NB4 (cell line): ENCODE measurements at regions not wholly inside any gene's neighbourhood (a gene's known extent, or its start where the extent isn't known, plus 50 kb on each side); places are given as distances from the start of the nearest gene placed in this dataset.

Source experiments
- DNase-seq: peaks from one replicate; pipeline ENCODE4 v3.0.0; 2010; ENCODE audit warnings: low read depth
- H3K4me3 ChIP-seq: one replicate; pipeline ENCODE4 v1.5.1; 2011; ENCODE audit warnings: mild to moderate bottlenecking, low read depth, low read length, moderate library complexity
- CTCF ChIP-seq: IDR thresholded peaks from one replicate; pipeline ENCODE4 v1.5.1; 2012; ENCODE audit warnings: low read depth, low read length
- MAX ChIP-seq: IDR thresholded peaks from 2 replicates; pipeline ENCODE4 v1.6.1; 2011; ENCODE audit warnings: low read depth, low read length
- MYC ChIP-seq: IDR thresholded peaks from 2 replicates; pipeline ENCODE4 v1.6.1; 2011; ENCODE audit warnings: low read depth, low read length
- POLR2A ChIP-seq: IDR thresholded peaks from 2 replicates; pipeline ENCODE4 v1.6.1; 2011; ENCODE audit warnings: mild to moderate bottlenecking; ENCODE audit not compliant: insufficient read length; ENCODE audit errors: extremely low read depth

- H3K4me3 ChIP-seq = no peak overlapping the region
- TF ChIP-seq MYC (no peak), CTCF (no peak)
- no peak for DNase-seq
Observed at GRCh38 chr1:87620807-87621206, 292.1 kb downstream of the LMO4 start.

- TF ChIP-seq MYC (no peak), POLR2A (no peak), MAX (no peak), CTCF (no peak)
- DNase-seq = no peak
- H3K4me3 ChIP-seq = no peak overlapping the region
Observed at GRCh38 chr1:87629673-87630072, 301.0 kb downstream of the LMO4 start.

GRCh38 chr1:87632232-87632631 lies 303.6 kb downstream of the LMO4 start:
- TF ChIP-seq CTCF (no peak), MYC (no peak), POLR2A (no peak), MAX (no peak)
- H3K4me3 ChIP-seq = no peak overlapping the region
- DNase-seq = no peak

- no peak for DNase-seq
Observed at GRCh38 chr1:87636198-87636892, 307.7 kb downstream of the LMO4 start.

GRCh38 chr1:87638636-87639035 lies 310.0 kb downstream of the LMO4 start:
- TF ChIP-seq MYC = no peak
- TF ChIP-seq CTCF = no peak
- TF ChIP-seq POLR2A = no peak
- TF ChIP-seq MAX = no peak
- H3K4me3 ChIP-seq = no peak overlapping the region
- no peak for DNase-seq

More at GRCh38 chr1:87636198-87636892, 307.7 kb downstream of the LMO4 start:
- no peak overlapping the region for H3K4me3 ChIP-seq
- TF ChIP-seq POLR2A (no peak), CTCF (no peak), MYC (no peak), MAX (no peak)

- no peak for DNase-seq
- no peak overlapping the region for H3K4me3 ChIP-seq
- no peak for TF ChIP-seq CTCF
- TF ChIP-seq MYC = no peak
Observed at GRCh38 chr1:87641996-87642395, 313.3 kb downstream of the LMO4 start.
